ENCODE measurements at regions not wholly inside any gene's neighbourhood (a gene's known extent, or its start where the extent isn't known, plus 50 kb on each side); places are given as distances from the start of the nearest gene placed in this dataset.
A peak's percentile ranks its signal among the peaks of the same experiment; 100 is the strongest.

- no peak for DNase-seq (ENCODE audit: low spot score)
Observed at GRCh38 chr14:50038398-50039119, 77.8 kb downstream of the VCPKMT start.

GRCh38 chr14:50039120-50039517 lies 77.3 kb downstream of the VCPKMT start:
- no peak for DNase-seq (ENCODE audit: low spot score)

GRCh38 chr14:50039734-50040400 lies 76.5 kb downstream of the VCPKMT start:
- DNase-seq (ENCODE audit: low spot score) = no peak

DNA sequence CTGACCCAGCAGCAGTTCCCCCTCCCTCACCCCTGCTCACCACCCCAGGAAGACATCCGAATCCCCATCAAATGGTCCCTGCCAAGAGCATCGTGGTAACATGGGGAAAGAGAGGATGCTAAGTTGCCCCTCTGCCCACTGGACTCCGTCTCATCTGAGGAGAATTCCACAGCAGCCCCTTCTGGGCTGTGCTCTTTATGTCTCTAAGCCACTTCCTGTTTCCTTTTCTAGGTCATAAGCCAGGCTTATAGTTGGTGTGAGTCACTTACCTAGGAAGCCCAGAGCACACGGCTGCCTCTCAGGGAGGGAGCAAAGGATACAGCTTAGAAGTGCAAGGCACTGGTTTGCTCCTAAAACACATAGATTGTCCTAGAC lies 76.0 kb downstream of the VCPKMT start:
- DNase-seq (ENCODE audit: low spot score) = no peak

DNA sequence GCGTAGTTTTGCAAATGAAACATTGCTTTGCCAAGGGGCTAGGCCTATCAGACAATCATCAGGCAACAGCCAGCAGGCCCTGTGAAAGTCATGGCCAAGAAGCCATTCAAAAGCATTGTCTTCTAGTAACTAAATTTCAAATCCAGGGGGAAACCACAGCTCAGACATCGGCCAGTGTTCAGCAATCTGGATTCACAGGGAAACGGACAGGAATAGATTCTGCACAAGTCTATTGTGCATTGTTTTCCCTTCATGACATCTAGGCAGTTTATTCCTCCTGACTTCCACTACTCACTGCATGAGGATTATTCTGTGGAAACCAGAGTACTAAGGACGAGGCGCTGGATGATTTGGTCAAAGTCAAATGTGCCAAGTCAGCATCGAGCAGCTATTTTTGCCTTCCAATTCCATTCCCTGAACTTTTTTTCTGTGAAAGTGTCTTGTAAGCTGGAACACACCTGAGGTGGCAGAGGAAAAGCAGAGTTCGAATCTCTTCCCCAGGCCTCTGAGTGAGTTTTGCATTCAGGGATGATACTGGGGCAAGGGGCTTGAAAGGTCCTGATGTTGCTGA lies 75.4 kb downstream of the VCPKMT start:
- no peak for DNase-seq (ENCODE audit: low spot score)

- DNase-seq (ENCODE audit: low spot score) = no peak
Observed at GRCh38 chr14:50041980-50042379, 74.4 kb downstream of the VCPKMT start.

DNA sequence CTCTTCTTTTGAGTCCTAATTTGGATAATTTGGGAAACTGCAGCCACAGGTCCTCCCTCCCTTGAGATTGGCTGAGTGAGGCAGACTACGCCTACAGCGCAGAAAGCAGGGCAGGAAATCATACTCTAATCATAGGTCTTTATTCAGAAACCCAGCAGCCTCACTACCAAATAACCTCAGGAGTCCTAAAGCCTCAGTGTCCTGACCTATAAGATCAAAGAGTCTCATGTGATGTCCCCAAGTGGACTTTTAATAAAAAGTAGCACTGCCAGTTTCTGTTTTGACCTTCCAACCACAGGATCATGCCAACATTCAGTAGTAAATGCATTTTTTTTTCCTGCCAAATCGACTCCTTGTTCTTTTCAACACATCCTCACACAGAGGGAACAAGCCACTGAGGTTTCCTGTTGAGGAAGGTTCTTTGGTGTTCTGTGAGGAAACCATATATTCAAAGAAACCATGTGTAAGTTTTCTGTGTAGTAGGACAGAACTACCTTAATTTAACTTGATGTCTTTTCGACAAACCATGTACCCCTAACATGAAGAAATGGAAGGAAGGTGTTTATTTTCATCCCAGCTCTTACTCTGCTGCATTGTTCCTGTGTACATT lies 72.2 kb downstream of the VCPKMT start:
- no peak for DNase-seq (ENCODE audit: low spot score)

GRCh38 chr14:50045039-50045711 lies 71.2 kb downstream of the VCPKMT start:
- DNase-seq (ENCODE audit: low spot score) = peak; percentile 92

- DNase-seq (ENCODE audit: low spot score) = no peak
Observed at GRCh38 chr14:50045837-50046236, 70.5 kb downstream of the VCPKMT start.

DNA sequence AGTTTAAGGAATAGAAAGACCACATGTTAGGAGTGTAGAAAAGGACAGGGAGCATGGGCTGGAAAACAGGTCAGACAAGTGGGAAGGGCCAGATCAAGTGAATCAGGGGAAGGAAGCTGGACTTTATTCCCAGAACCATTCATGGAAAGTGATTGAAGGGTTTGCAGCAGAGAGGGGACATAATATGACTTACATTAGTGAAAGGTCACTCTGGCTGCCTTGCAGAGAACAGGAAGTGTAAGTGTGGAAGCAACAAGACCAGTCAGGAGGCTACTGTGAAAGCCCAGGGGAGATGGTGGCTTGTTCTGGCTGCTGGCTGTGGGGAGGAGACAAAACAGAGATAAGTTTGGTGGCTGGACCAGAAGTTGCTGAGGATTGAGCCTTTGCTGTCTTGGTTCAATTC lies 69.1 kb downstream of the VCPKMT start:
- peak; percentile 75 for DNase-seq (ENCODE audit: low spot score)

GRCh38 chr14:50049093-50049492 lies 67.3 kb downstream of the VCPKMT start:
- no peak for DNase-seq (ENCODE audit: low spot score)

DNA sequence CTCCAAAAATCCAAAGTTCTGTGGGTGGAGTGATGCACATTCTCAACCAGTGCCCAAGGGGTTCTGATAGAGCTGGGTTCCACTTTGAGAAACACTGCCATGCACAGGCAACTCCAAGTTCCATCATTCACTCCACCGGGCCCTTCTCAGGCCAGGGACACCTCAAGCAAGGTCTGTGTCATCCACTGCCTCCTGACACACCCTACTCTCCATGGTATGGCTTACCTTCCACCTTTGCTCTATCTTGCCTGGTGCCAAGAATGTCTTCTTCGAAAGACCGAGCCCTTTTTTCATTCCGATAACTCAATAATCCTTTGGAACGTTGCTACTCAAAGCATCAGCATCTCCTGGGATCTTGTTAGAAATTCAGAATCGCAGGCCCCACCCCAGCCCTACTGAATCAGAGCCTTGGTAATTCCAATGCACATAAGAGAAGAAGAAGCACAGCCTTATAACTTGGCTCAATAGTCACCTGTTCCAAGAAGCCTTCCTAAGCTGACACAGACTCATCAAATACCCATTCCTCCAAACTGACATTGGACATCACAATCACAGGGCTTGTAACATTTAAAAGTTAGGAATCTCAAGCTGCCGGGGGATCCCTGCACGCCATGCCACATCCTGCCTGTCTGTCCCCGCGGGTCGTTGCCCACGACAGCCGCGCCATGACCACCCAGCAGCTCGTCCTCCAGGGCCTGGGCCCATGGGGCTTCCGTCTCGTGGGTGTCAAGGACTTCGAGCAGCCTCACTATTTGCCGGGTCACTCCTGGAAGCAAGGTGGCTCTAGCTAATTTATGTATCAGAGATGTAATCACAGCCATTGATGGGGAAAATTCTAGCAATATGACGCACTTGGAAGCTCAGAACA lies 66.4 kb downstream of the VCPKMT start:
- no peak for DNase-seq (ENCODE audit: low spot score)

GRCh38 chr14:50051106-50051505 lies 65.3 kb downstream of the VCPKMT start:
- DNase-seq (ENCODE audit: low spot score) = no peak

DNA sequence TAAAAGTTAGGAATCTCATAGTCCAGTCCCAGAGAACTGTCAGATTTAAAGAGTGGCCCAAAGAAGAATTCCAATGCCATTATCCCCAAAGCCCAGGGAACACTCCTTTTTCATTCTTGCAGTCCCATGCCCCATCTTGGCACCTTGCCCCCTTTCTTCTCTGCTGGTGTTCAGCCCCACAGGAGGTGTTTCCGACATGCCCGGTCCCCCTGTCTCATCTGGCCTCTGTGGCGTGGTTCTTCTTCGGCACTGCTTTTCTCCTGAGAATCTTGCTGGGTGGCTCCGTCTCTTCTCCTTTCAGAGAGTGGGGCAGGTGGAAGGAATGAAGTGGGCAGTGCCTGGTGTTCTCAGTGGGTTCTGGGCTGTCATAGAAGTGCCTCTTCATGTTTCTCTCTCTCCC lies 64.7 kb downstream of the VCPKMT start:
- DNase-seq (ENCODE audit: low spot score) = no peak

GRCh38 chr14:50052517-50052916 lies 63.9 kb downstream of the VCPKMT start:
- DNase-seq (ENCODE audit: low spot score) = no peak

GRCh38 chr14:50053935-50054334 lies 62.4 kb downstream of the VCPKMT start:
- no peak for DNase-seq (ENCODE audit: low spot score)

- DNase-seq (ENCODE audit: low spot score) = no peak
Observed at GRCh38 chr14:50055461-50056228, 60.7 kb downstream of the VCPKMT start.

DNA sequence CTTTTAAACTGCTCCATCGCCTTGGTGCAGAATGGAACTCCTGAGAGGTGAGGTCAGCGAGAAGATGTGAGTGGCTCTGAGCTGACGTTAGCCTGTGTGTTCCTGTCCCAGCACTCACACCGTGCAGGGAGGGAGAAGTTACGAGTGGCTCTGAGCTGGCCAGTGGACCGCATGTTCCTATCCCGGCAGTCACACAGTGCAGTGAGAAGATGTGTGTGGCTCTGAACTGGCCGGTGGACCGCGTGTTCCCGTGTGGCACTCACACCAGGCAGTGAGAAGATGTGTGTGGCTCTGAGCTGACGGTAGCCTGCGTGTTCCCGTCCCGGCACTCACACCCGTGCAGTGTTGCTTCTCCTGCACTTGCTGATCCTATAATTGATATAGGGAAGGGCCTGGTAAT lies 59.9 kb downstream of the VCPKMT start:
- no peak for DNase-seq (ENCODE audit: low spot score)

GRCh38 chr14:50057331-50057730 lies 59.0 kb downstream of the VCPKMT start:
- no peak for DNase-seq (ENCODE audit: low spot score)

- DNase-seq (ENCODE audit: low spot score) = no peak
Observed at GRCh38 chr14:50058113-50058512, 58.3 kb downstream of the VCPKMT start.

Measured in mucosa of gallbladder (tissue), 1 donor.